ENCODE measurements at regions not wholly inside any gene's neighbourhood (a gene's known extent, or its start where the extent isn't known, plus 50 kb on each side); places are given as distances from the start of the nearest gene placed in this dataset.
"Not testable (repeated sequence)": the region's sequence is repeated elsewhere in the genome, so short reads cannot be mapped to it uniquely, and the experiment has no call there.

DNA sequence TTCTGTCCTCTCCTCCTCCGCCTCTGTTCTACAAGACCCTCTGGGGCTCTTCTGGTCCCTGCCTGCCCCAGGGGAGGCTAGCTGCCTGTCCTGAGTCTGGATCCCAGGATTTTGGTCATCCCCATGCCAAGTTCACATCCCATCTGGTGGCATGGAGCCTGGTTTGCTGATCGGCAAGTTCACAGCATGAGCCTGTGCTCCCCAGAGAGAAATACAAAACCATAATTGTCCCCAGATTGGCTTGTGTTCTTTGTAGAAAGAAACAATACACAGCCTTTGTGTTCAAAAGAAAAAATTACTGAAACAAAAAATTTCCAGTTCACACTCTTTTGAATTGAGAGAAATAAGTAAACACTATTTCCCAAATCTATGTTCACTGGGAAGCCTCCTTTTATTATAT lies 149.4 kb upstream of the ZC3H12A start:
- no peak for DNase-seq

DNA sequence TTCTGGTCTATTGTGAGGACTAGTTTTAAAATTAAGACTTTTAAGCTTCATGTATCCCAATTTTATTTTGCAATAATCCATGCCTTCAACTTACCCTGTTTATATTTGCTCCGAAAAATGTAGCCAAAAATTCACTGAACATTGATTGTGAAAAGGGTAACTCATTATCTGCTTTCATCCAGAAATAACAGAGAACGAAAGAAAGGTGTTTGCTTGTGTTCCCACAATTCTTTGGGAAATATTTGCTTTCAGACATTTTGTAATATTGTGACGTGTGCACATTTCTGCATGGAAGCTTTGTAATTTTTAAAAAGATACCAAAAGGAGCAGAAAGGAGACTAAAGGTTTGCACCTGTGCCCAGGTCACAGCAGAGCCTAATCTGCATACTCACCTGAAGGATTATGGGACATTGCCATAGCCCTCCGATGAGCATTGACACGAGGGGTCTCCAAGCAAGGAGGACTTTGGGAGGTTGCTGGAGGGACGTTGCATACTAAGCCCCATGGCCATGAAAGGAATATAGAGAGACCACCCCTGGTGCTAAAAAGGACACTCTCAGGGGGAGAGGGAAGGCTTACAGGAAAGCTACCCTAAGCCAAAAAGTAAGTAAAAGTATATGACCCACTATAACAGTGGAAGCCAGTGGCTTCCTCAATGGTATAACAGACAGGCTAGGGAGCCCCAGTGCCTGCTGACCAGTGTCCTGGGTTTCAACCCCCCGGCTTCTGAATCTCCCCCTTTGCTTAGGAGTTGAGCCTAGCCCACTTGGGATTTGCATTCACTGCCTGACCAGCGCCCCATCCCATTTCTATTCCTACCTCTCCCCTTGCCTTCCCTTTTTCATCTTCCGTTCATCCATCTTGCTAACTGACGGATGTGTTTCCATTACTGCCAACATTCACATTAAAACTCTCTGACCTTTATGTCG lies 148.6 kb upstream of the ZC3H12A start:
- DNase-seq = no peak

DNA sequence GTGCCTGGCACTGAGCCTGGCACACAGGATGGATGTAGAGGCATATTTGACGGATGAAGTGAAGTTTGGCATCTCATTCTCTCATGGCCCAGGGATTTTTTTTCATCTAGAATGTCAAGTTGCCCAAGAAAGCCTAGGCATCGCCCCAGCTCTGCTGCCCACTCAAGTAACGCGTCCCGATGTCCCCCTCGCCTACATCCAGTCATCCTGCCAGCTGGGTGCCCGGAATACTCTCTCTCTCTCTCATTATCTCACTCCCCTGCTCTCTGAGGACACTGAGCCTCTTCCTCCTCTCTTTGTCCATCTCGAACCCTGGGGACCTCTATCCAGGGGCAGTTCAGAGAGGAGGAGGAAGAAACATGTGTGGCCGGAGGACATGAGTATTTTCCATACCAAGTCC lies 142.3 kb upstream of the ZC3H12A start:
- no peak for DNase-seq

DNA sequence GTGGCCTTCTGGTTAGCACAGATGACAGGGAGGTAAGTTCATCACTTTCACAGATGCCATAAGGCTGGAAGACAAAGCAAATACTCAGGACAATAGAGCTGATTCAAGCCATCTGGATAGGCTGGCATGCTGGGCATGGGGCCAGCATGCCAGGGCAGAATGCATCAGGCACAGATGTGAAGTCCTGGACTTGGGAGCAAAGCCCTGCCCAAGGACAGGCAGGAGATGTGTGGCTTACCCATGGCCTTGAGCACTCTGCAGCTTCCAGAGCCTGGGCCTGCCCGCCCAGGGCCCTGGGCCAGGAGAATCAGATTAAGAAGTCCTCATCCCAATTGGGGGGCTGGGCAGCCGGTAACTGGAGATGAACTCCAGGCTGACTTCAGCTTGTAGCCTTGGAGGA lies 135.7 kb upstream of the ZC3H12A start:
- DNase-seq = no peak

DNA sequence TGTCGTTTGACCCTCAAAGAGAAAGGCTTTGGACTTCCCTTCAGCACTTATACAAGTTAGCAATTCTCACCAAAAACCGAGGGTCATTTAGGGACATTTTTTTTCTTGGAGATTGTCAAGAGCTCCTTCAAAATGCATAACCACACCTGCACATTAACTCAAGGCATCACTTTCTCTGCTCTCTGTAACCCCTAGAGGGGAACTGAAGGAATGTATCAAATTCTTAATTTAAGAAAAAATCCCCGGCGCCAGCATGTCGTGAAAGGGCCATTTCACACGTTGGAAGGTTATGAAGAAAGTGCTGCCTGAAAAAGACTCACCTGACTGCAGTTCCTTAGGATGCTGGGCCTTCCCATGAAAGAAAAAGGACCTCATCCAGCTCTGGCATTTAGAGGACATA lies 131.6 kb upstream of the ZC3H12A start:
- DNase-seq = no peak

DNA sequence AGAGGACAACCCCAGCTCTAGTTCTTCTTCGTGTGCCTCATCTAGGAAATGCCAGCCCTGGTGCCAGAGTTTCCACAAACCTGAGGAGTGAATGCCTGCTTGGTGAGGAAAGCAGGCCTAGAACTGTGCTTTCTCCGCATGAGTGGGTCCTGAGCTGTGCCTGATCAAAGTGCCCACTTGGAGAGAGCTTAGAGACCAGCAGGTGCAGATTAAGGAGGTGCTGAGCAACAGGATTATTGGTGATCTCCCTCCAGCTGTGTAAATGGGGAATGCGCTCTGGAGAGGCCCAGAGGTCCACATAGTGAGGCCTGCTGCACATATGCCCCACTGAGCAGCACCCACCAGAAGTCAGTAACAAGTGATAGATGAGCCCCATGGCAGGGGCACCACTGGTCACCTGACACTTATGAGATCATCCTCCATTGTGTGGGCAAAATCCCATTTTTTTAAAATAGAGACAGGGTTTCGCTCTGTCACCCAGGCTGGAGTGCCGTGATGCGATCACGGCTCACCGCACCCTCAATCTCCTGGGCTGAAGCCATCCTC lies 127.2 kb upstream of the ZC3H12A start:
- no peak for DNase-seq

DNA sequence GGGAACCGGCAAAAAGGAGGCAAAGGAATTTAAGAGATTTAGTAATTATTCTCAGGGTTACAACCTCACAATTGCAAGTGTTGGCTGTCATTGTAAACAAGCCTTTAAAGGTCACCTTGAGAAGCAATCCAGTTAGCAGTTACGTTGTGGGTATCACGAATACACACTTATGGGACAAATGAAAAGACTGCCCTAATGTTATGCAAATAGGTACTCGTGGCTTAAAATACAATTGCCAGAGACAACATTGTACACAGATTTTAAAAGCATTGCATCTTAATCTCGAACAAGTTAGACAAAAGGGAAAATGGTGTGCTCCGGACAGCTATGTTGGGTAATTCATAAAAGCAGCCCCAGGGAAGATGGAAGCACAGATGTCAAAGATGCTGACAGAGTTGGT lies 120.5 kb upstream of the ZC3H12A start:
- DNase-seq = no peak

DNA sequence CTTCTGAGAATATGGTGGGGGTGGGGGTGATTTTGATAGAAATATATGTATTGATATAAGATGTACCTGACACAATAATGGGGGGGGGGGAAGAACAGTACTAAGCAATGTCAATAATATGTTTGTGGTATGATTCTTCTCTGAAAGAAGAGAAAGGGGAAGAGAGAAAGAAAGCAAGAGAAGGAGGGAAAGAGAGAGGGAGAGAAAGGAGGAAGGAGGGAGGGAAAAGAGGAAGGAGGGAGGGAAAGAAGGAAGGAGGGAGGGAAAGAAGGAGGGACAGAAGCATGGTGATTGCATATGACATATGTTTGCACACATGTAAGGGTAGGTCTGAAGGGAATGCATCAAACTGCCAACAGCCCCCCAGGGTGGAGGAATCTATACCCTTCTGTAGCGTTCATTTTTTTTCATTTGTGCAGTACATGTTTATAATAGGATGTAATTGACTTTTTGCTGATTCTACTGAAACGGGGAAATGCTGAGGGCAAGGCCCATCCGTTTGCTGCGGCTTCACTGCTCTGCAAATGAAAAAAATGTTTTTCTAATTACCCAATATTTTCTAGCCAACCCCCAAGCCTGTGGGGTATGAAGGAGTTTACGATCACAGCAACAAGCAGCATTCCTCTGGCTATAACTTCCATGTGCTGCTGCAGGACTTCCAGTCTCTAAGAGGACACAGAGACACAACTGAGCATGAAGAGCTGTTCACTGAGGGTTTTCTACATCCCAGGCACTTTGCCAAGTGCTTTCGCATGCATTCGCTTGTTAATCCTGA lies 119.3 kb upstream of the ZC3H12A start:
- DNase-seq = no peak

DNA sequence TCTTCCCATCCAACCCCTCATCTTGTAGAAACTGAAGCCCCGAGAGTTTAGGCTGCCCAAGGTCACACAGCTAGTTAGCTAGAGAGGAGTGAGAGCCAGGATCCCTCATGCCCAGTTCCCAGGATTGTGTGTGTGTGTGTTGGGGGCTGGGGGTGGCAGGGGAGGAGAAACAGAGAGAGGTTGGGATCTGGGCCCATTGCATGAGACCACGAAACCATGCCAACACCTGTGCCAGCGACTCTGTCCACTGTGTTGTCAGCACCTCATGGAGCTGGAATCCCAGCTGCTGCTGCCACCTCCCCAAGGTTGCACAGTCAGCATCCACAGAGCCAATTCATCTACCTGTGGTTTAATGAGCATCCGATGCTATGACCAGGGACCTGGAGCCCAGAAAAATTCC lies 115.4 kb upstream of the ZC3H12A start:
- no peak for DNase-seq

DNA sequence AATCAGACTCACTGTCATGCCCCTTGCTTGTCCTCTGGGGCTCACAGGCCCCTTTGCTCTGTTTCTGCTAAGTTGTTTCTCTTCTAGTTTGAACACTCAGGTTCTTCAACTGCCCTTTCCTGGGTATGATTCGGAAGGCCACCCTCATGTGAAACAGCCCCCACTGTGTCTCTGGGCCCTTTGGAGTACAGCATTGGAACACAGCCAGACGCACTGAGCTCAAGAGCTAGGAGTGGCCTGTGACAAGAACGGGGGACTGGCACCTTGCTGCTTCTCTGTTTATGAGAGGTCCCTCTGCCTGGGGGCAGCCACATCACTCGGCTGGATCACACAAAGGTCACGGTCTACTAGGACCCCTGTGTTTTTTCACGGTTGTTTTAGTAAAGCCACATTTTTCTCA lies 114.4 kb upstream of the ZC3H12A start:
- DNase-seq = no peak

DNA sequence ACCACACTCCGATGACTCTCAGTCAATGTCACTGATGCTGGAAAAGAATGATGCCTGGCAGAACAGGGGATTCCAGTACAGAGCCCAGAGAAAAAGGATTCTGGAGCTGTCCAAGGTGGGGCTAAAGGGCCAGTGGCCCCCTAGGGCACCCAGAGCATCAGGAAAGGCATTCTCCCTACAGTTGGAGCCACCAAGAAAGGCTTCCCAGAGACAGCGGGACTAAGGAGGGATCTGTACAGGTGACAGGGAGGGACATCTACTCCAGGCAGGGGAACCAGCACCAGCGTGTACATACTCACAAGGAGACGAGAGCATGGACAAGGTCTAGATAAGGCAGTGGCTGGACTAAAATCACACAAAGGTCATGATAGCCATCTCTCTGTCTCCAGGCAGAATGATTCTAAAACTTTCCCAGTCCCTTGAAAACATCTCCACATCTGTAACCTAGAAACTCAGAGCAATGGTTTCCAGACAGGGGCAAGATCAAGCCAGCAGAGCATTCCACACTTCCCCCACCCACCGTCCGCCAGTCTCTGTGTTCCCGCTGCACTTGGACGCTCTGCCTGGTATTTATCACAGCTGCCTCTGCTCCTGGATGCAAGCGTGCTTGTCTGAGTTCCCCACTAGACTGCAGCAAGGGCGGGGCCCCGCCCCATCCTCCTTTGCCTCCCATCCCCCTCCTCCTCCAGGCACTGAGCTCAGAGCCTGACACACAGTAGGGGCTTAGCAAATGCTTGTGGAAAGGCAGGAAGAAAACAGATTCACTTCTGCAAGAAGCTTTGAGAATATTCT lies 111.6 kb upstream of the ZC3H12A start:
- peak; percentile 87 for DNase-seq

DNA sequence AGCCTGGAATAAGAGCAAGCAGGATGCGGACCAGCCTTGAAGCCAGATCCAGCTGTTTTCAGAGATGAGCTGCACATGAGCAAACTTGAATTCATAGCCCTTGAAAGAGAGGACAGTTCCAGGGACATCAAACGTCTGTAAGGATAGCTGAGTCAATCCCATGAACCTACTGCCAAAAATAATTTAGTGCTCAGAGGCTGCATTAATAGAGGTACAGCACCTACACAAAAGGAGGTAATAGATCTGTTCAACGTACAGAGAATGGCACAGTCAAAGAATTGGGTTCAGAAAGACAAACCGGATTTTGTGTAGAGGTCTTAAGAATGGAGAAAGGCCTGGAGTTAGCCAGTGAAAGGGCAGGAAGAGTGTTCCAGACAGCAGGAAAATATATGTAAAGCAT lies 110.8 kb upstream of the ZC3H12A start:
- no peak for DNase-seq

DNA sequence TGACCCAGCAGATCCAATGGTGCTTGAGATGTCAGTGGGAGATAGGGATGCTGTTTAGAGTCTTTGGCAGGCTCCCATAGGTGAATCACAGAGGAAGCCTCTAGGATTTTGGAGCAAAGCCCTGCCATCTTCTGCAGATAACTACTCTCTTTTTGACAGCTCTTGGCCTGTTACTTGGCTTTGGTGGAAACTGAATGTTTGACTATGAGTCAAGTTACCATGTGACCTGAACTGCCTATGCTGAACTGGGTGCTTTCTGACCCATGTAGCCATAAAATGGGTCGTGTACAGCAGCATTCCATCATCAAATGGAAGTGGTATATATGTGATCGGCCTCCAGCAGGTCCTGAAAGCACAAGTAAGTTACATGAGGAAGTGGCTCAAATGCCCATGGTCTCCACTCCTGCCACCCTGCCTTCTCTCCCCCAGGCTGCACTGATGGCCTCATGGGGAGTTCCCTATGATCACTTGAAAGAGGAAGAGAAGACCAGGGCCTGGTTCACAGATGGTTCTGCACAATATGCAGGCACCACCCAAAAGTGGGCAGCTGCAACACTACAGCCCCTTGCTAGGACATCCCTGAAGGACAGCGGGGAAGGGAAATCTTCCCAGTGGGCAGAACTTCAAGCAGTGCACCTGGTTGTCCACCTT lies 105.6 kb upstream of the ZC3H12A start:
- DNase-seq = not testable (repeated sequence)

DNA sequence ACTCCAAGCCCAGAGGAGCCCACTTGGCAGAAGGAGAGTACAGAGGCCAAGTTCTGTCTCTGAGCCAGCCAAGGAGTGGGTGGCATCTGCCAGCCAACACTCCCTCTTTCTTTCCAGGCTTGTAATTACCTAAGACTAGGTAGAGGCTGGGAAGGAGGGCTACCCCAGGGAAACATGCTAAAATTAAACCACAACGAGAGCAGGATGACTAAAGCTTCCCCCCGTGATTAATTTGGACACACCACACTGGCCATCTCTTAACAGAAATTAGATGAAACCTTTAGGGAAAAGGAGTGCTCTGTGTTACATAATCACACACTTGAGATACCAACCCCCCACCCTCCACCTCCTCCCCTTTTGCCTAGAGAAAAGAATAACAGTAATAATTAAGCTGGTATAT lies 102.1 kb upstream of the ZC3H12A start:
- DNase-seq = peak; percentile 39

DNA sequence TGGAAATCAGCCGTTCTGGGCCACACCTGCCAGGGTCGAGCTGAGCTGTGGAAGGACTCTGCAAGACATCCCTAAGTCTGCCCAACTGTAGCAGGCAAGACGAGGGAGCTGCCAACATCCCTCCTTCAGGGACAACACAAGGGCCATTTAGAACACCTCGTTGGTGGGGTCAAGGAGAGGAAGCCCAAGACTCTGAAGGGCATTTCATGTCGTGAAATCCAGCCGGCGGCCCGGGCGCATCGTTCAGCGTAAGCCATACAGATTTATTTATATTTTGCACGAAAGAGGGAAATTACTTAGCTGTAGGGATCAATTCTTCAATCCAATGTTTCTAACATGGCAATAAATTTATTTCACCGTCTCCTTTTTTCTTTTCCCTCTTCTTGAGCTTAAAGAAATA lies 101.7 kb upstream of the ZC3H12A start:
- DNase-seq = peak; percentile 39

DNA sequence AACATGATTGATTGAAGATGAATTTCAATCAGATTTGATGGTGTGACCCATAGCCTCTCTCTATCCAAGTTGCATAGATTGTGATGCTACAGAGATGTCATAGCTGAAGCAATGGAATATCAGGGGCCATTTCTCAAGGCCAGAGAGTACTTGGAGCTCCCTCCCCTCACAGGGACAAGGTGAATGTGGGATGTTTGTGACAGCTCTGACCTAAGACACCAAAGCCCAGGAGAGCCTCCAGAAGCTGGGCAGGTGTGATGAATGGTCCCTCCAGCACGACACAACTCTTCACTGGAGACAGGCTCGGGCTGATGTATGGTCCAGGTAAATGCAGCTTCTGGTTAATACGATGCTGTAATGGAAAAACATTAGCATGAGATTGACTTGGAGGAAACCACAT lies 101.0 kb upstream of the ZC3H12A start:
- DNase-seq = no peak

DNA sequence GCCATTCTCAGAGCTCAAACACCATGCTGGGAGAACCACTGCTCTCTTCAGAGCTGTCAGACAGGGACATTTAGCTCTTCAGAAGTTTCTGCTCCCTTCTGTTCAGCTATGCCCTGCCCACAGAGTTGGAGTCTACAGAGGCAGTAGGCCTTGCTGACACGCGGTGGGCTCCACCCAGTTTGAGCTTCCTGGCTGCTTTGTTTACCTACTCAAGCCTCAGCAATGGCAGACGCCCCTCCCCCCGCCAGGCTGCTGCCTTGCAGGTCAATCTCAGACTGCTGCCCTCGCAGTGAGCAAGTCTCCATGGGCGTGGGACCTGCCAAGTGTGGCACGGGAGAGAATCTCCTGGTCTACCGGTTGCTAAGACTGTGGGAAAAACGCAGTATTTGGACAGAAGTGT lies 93.8 kb upstream of the ZC3H12A start:
- DNase-seq = not testable (repeated sequence)

DNA sequence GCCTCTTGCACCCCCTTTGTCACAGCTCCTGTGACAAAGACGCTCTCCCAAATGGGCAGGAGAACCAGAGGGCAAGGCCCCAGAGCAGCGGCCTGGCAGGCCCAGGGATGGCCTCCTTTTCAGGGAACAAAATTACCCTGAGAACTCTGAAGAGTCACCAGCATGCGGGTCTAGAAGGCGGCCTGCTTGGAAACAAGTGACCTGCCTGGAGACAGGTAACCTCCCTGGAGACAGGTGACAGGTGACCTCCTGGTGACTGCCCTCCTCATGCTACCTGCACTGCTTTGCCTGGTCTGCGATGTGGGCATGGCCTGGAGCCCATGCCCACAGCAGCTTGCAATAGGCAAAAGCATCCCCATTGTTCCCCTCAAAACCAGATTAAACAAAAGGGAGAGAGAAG lies 86.5 kb upstream of the ZC3H12A start:
- DNase-seq = no peak

DNA sequence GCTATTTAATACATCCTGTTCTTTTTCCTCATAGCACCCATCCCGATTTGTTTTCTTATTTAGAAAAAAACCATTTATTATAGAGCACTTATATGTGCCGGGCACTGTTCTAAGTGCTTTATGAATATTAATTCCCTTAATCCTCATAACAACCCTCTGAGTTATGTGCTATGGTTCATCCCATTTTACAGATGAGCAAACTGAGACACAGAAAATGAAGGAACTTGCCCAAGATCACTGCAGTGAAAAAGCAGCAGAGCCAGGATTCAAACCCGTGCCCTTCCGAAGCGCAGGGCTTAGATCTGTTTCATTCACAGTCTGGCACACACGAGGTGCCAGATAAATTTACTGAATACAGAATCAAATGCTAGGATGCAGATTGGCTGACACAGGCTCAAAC lies 85.1 kb upstream of the ZC3H12A start:
- no peak for DNase-seq

DNA sequence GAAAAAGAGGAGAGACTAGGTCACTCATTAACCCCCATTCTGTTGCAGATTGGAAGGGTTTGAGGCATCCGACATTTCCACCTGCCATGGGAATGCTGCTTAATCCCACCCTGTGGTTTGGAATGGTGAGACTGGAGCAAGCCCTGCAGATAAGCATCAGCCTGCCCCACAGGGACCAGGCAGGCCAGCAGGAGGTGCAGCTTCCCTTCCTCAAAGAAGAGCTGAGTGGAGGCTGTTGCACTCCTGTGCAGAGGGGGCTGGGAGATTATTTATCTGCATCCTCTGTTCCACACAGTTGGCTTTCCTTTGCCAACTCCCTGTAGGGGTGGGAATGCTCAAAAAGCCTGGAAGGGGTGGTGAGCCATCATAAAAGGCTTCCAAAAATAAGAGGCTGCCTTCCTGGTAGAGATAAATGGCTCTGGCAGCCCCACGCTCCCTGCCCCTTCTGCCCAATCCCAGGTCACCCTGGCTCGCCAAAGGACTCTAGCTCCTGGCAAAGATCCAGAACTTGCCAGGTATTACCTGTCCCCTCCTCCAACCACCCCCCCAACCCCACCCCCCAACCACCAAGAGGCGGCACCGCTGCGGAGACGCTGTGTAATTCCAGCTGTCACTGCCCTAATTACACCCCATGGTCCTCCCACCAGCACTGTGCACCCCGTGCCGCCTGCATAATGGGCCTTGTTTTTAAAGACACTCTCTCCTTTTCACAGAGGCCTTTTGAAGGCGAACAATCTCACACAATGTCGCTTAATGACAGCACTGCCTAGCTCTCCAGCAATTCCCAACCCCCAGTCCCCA lies 83.0 kb upstream of the ZC3H12A start:
- DNase-seq = peak; percentile 97

DNA sequence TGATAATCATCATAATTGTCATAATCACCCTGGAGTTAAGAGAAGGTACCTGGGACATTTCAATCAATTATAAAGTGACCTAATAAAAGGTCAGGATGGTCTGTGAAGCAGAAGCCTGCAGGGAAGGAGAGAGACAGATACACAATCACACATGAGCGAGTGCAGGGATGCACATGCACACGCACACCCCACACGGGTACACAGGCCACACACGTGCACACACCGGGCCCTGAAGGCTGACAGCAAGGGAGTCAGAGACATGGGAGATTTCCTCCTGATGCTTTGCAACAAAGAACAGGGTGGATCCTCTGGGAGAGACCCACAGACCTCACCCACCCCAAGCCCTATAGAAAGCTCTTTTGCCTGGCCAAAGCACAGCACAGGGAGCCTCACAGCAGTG lies 82.3 kb upstream of the ZC3H12A start:
- DNase-seq = no peak

All from NCI-H2227 treated with DMSO at 0.1 percent for 48 hours (cell line).